Progenitor cell of endocrine pancreas (in vitro differentiated cells): ENCODE measurements at regions not wholly inside any gene's neighbourhood (a gene's known extent, or its start where the extent isn't known, plus 50 kb on each side); places are given as distances from the start of the nearest gene placed in this dataset.

Experiments used
- DNase-seq: peaks from one replicate; pipeline ENCODE4 v3.0.0; 2021; ENCODE audit warnings: low spot score; ENCODE audit not compliant: unreplicated experiment
- H3K27ac Mint-ChIP-seq: 2 replicates; pipeline ENCODE4 v1.8.0; 2021; ENCODE audit warnings: mild to moderate bottlenecking, moderate library complexity, mixed read lengths
- H3K27me3 Mint-ChIP-seq: 2 replicates; pipeline ENCODE4 v1.8.0; 2021; ENCODE audit warnings: mixed read lengths
- H3K36me3 Mint-ChIP-seq: 2 replicates; pipeline ENCODE4 v1.8.0; 2022; ENCODE audit warnings: mixed read lengths; ENCODE audit not compliant: insufficient read depth
- H3K4me1 Mint-ChIP-seq: 2 replicates; pipeline ENCODE4 v1.8.0; 2021; ENCODE audit warnings: low read depth, mixed read lengths
- H3K4me3 Mint-ChIP-seq: 2 replicates; pipeline ENCODE4 v1.8.0; 2021; ENCODE audit warnings: low read depth, mild to moderate bottlenecking, moderate library complexity, mixed read lengths
- H3K9me3 Mint-ChIP-seq: 2 replicates; pipeline ENCODE4 v1.8.0; 2021; ENCODE audit warnings: low read depth, mixed read lengths
- TF ChIP-seq, protein P1 (sequence below): fragments of 200-600 bp; sonication (generic); IDR thresholded peaks from one replicate; pipeline ENCODE4 v1.5.0; 2021; ENCODE audit warnings: antibody characterized with exemption, mild to moderate bottlenecking; ENCODE audit not compliant: unreplicated experiment

DNA sequence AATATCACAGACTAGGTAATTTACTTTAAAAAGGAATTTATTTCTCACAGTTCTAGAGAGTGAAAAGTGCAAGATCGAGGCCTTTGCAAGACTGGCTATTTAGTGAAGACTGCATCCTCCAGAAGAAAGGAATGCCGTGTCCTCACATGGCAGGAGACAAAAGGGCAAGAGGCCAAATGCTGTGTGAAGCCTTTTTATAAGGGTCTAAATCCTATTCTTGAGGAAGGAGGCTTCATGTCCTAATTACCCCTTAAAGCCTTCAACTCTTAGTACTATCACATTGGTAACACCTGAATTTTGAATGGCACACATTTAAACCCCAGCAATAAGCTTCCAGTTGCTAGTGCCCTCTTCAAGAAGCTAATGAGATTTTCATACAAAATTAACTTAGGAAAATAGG, 1882.3 kb upstream of the PIK3C3 start:
- H3K4me1 Mint-ChIP-seq = no peaks in the 10 kb centered on the region
- peaks cover 4% of the 10 kb centered on the region for H3K9me3 Mint-ChIP-seq
- H3K4me3 Mint-ChIP-seq = no peak overlapping the region
- no peak overlapping the region for H3K27ac Mint-ChIP-seq
- TF ChIP-seq, protein P1, sequence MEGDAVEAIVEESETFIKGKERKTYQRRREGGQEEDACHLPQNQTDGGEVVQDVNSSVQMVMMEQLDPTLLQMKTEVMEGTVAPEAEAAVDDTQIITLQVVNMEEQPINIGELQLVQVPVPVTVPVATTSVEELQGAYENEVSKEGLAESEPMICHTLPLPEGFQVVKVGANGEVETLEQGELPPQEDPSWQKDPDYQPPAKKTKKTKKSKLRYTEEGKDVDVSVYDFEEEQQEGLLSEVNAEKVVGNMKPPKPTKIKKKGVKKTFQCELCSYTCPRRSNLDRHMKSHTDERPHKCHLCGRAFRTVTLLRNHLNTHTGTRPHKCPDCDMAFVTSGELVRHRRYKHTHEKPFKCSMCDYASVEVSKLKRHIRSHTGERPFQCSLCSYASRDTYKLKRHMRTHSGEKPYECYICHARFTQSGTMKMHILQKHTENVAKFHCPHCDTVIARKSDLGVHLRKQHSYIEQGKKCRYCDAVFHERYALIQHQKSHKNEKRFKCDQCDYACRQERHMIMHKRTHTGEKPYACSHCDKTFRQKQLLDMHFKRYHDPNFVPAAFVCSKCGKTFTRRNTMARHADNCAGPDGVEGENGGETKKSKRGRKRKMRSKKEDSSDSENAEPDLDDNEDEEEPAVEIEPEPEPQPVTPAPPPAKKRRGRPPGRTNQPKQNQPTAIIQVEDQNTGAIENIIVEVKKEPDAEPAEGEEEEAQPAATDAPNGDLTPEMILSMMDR = no peak
- no peaks in the 10 kb centered on the region for H3K27me3 Mint-ChIP-seq
- DNase-seq = no peak
- no peaks in the 10 kb centered on the region for H3K36me3 Mint-ChIP-seq

DNA sequence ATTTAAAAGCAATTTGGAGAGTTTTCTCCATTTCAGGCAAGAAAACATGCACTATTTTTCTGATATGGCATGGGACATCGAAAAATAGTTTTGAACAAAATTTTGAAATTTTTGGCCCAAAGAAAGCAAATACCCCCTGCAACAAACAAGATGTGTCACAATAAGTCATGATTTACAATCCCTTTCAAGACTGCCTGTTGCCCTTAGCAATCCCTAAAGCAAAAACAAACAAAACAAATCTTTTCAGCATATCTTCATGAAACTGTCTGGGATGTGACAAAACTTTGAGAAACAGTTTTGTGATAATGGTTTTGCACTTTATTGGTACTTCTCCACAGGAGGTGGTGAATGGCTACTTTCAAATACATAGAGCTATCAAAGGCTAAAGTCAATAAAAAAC, 1888.7 kb upstream of the PIK3C3 start:
- H3K36me3 Mint-ChIP-seq = no peaks in the 10 kb centered on the region

DNA sequence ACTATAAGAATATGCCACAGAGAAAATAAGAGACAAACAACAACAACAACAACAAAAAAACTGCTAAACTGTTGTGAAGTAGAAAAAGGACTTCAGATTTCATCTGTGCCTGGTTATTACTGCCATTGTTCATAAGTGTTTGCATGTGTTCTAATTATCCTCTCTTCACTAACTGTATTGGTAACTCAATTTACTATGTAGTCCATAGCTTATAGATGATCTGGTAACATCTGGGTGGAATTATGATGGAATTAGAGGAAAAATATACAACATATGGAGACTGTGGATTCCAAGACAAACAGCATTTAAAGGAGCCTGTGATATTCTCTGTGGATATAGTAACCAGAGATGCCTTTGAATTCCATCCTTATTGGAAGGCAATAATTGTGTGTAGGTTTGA, 1891.5 kb upstream of the PIK3C3 start:
- no peak for DNase-seq
- TF ChIP-seq, protein P1 = no peak
- H3K36me3 Mint-ChIP-seq = no peaks in the 10 kb centered on the region
- no peak overlapping the region for H3K27ac Mint-ChIP-seq
- H3K27me3 Mint-ChIP-seq = no peaks in the 10 kb centered on the region
- no peaks in the 10 kb centered on the region for H3K4me1 Mint-ChIP-seq
- H3K4me3 Mint-ChIP-seq = no peak overlapping the region
- H3K9me3 Mint-ChIP-seq = no peaks in the 10 kb centered on the region

More for the DNA sequence above, 1888.7 kb upstream of the PIK3C3 start:
- no peaks in the 10 kb centered on the region for H3K4me1 Mint-ChIP-seq
- peaks cover 4% of the 10 kb centered on the region for H3K9me3 Mint-ChIP-seq
- DNase-seq = no peak
- no peak overlapping the region for H3K4me3 Mint-ChIP-seq
- no peak overlapping the region for H3K27ac Mint-ChIP-seq
- TF ChIP-seq, protein P1 = no peak
- no peaks in the 10 kb centered on the region for H3K27me3 Mint-ChIP-seq

DNA sequence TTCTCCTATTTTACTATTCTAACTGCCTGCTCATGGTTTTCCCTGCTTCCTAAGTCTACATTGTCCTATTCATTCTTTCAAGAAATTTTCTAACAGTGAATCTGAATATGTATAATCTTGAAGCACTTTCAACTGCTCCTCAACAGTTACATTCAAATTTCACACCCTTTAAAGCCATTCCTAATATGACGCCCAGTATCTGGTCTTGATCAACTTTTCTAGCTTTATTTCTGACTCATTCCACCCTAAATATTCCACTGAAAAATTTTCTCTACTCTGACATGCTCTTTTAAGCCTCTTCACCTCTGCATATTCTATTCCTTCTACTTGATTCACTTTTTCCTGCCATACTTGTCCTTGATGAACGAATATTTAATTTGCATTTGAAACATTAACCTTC, 1893.9 kb upstream of the PIK3C3 start:
- no peaks in the 10 kb centered on the region for H3K9me3 Mint-ChIP-seq
- no peak overlapping the region for H3K27ac Mint-ChIP-seq
- TF ChIP-seq, protein P1 = no peak
- no peak overlapping the region for H3K4me3 Mint-ChIP-seq
- no peak for DNase-seq
- no peaks in the 10 kb centered on the region for H3K4me1 Mint-ChIP-seq
- H3K36me3 Mint-ChIP-seq = no peaks in the 10 kb centered on the region
- H3K27me3 Mint-ChIP-seq = no peaks in the 10 kb centered on the region

DNA sequence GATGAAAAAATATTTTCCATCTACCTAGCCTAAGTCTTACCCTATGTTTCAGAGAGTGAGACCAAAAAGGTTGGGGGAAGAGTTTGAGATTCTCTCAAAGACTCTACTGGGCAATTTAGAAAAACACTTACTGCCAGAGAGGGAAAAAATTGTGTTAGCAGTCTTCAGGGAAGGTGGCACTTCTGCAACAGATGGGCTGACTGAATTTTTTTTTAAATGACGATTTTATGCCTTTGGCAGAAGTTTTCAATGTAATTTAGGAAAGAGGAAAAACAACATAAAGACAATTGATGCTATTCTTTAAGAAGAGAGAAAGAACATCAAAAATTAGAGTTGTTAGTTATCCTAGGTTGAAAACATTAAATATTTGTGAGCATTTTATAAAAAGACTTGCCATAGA, 1894.5 kb upstream of the PIK3C3 start:
- Mint-ChIP-seq H3K4me3 (no peak overlapping the region), H3K9me3 (no peaks in the 10 kb centered on the region), H3K4me1 (no peaks in the 10 kb centered on the region), H3K36me3 (no peaks in the 10 kb centered on the region), H3K27me3 (no peaks in the 10 kb centered on the region), H3K27ac (no peak overlapping the region)
- TF ChIP-seq, protein P1 = no peak
- DNase-seq = no peak
